ENCODE measurements at regions not wholly inside any gene's neighbourhood (a gene's known extent, or its start where the extent isn't known, plus 50 kb on each side); places are given as distances from the start of the nearest gene placed in this dataset.

DNA sequence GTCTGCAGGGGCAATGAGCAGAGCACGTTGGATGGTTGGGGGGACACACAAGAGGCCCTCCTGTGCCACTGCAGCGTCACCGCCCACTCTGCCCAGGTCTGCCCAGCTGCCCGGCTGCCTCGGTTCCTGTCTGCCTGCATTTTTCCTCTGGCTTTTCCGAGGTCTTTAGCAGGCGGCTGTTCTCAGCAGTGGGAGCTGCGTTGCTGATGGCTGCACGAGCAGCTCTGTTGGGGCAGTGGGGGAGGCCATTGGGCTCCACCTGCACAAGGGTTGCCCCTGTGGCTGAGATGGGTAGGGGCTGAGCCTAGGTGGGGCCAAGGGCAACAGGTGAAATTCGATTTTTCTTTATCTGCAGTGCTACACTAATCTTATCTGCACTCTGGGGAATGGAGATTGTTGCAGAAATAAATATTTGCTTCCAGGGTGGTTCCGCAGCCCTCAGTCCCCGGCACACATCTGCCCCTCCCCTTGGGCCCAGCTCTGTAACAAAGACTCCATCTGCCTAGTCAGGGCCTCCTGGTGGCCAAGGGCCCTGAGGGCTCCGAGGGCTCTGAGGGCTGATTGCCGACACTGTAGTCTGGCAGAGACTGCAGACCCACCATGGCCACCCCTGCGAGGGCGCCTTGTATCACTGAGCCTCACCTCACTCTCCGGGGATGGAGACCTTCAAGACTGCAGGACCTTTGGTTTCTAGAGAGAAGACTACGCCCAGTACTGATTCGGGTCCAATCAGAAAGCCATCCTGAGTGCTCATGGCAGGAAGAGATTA lies 141.7 kb upstream of the SHH start:
- no peak for TF ChIP-seq CTCF (IDR thresholded peaks at IDR 0.05; ENCODE audit: insufficient read depth, low read length, poor library complexity, severe bottlenecking)
- no peak for TF ChIP-seq EZH2phosphoT487 (conservative IDR thresholded peaks at IDR 0.05; ENCODE audit: low read length)
